Naive thymus-derived CD8-positive, alpha-beta T cell (primary cell): ENCODE measurements at regions not wholly inside any gene's neighbourhood (a gene's known extent, or its start where the extent isn't known, plus 50 kb on each side); places are given as distances from the start of the nearest gene placed in this dataset.

ENCODE experiments used
- ATAC-seq, 2 donors: fragments of 150-1000 bp; cut with Tn5 transposase in 1 of 2; sonication (Bioruptor Pico), chemical (Tn5 transposase) in 1 of 2; 1 replicate in 1 of 2; 2 replicates in 1 of 2; pipeline ENCODE4 v1.10.0; 2021; ENCODE audit warnings: mild to moderate bottlenecking in 2 of 2, moderate library complexity in 2 of 2
- POLR2A ChIA-PET: fragments of 350-600 bp; sonication (Branson Sonifier 250); formaldehyde crosslinking; loops from one replicate; lab custom pipeline; 2021; ENCODE audit warnings: antibody characterized with exemption; lab: Charles Lee
- DNase-seq, 10 donors: peaks; one replicate each; pipeline versions ENCODE4 v3.0.0 to v3.0.0-alpha.2; 2020 to 2022
- H3K27ac Mint-ChIP-seq, 10 donors: one replicate each; pipeline ENCODE4 v1.8.0; 2020 to 2022; ENCODE audit warnings: mild to moderate bottlenecking in 10 of 10, mixed read lengths in 10 of 10, moderate library complexity in 4 of 10, inconsistent platforms in 1 of 10
- H3K27me3 Mint-ChIP-seq, 5 donors: one replicate each; pipeline ENCODE4 v1.8.0; 2021 to 2022; ENCODE audit warnings: mixed read lengths in 5 of 5
- H3K36me3 Mint-ChIP-seq, 3 donors: one replicate each; pipeline ENCODE4 v1.8.0; 2020 to 2022; ENCODE audit warnings: mixed read lengths in 3 of 3, mild to moderate bottlenecking in 2 of 3, inconsistent platforms in 1 of 3
- H3K4me1 Mint-ChIP-seq, 4 donors: one replicate each; pipeline ENCODE4 v1.8.0; 2021 to 2022; ENCODE audit warnings: mixed read lengths in 4 of 4
- H3K4me3 Mint-ChIP-seq, 10 donors: one replicate each; pipeline ENCODE4 v1.8.0; 2020 to 2022; ENCODE audit warnings: mild to moderate bottlenecking in 10 of 10, mixed read lengths in 10 of 10, moderate library complexity in 6 of 10, inconsistent platforms in 1 of 10
- H3K9me3 Mint-ChIP-seq, 9 donors: one replicate each; pipeline ENCODE4 v1.8.0; 2020 to 2022; ENCODE audit warnings: mixed read lengths in 9 of 9, mild to moderate bottlenecking in 3 of 9, inconsistent platforms in 1 of 9, moderate library complexity in 1 of 9

DNA sequence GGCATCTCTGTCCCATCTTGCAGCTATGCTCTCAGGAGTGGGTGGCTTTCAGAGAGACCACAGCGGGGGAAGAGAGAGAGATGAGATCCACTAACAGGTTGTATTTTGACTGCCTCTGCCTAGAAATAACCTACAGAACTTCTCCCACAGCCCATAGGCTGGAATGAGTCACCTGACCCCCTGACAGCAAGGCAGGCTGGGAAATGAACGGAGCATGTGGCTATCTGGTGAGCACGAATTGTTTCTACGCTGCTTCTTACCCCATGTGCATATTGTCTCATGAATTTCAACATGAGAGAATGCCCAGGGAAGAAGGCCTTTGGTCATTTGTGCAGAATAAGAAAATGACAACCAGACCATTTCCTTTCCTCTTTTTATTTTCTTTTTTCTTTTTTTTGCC is 151.3 kb downstream of the SNX10 start:
- Mint-ChIP-seq H3K27me3 (peaks cover 0 to 7% (median 4%) of the 10 kb centered on the region in 5 donors), H3K27ac (no peak overlapping the region)
- ATAC-seq = no peak

DNA sequence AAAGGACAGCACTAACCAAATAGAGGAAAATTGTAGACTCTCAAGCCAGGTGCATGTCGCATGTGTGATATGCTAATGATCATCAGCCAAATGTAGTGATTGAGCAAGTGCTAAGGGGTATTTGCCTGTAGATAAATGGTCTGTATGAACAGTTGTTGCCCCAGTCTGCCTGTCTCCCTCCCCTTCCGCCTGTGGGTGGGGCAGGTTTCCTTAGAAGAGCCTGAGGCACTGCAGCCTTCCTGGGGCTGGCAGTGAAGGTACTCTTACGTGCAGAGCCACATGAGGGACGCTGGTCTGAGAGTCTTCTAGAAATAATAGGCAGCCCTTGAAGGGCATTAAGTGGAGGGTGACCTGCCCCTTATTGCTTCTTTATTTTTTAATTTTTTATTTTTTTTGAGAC is 152.1 kb downstream of the SNX10 start:
- ATAC-seq = no peak
- Mint-ChIP-seq H3K9me3 (no peaks in the 10 kb centered on the region), H3K4me3 (no peak overlapping the region), H3K4me1 (no peaks in the 10 kb centered on the region), H3K27ac (no peak overlapping the region), H3K36me3 (no peaks in the 10 kb centered on the region), H3K27me3 (peaks cover 7 to 11% (median 7%) of the 10 kb centered on the region in 5 donors)
- DNase-seq = no peak
- POLR2A ChIA-PET = no interaction called here

More for the DNA sequence above, 151.3 kb downstream of the SNX10 start:
- Mint-ChIP-seq H3K4me1 (no peaks in the 10 kb centered on the region), H3K4me3 (no peak overlapping the region), H3K9me3 (no peaks in the 10 kb centered on the region), H3K36me3 (no peaks in the 10 kb centered on the region)
- DNase-seq = no peak
- POLR2A ChIA-PET = no interaction called here

GRCh38 chr7:26444555-26444954 is 152.9 kb downstream of the SNX10 start:
- POLR2A ChIA-PET = no interaction called here

GRCh38 chr7:26447116-26447515 is 155.5 kb downstream of the SNX10 start:
- DNase-seq (no peak), ATAC-seq (no peak)
- POLR2A ChIA-PET = no interaction called here
- Mint-ChIP-seq H3K9me3 (no peaks in the 10 kb centered on the region), H3K4me1 (no peaks in the 10 kb centered on the region), H3K27ac (no peak overlapping the region), H3K36me3 (no peaks in the 10 kb centered on the region), H3K27me3 (peaks cover 8 to 11% (median 10%) of the 10 kb centered on the region in 5 donors), H3K4me3 (no peak overlapping the region)

More at GRCh38 chr7:26444555-26444954, 152.9 kb downstream of the SNX10 start:
- H3K9me3 Mint-ChIP-seq = no peaks in the 10 kb centered on the region
- ATAC-seq (no peak), DNase-seq (no peak)
- no peak overlapping the region for H3K4me3 Mint-ChIP-seq
- no peaks in the 10 kb centered on the region for H3K36me3 Mint-ChIP-seq
- peaks cover 7 to 11% (median 9%) of the 10 kb centered on the region in 5 donors for H3K27me3 Mint-ChIP-seq
- no peaks in the 10 kb centered on the region for H3K4me1 Mint-ChIP-seq
- peak overlapping the region in 1 of 10 donors; percentile 43 for H3K27ac Mint-ChIP-seq

GRCh38 chr7:26449175-26450165 is 157.8 kb downstream of the SNX10 start:
- POLR2A ChIA-PET = no interaction called here
- no peak for ATAC-seq

DNA sequence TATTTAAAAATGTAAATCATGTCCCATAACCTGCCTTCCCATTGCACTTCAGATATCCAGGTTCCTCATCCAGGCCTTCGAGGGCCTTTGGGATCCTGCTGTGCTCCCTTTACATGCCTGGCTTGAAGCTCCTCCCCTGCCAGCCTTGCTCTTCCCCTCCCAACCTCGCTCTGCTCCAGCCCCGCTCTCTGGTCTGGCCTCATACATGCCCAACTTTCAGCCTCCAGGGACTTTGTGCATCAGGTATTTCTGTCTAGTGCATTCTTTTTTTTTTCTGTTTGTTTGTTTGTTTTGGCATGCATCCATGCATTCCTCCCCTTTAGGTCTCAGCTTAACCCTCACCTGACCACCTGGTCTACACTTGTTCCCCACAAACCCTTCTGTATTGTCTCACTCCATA is 160.3 kb downstream of the SNX10 start:
- ATAC-seq = no peak

More at GRCh38 chr7:26449175-26450165, 157.8 kb downstream of the SNX10 start:
- H3K9me3 Mint-ChIP-seq = no peaks in the 10 kb centered on the region
- no peaks in the 10 kb centered on the region for H3K36me3 Mint-ChIP-seq
- H3K27ac Mint-ChIP-seq = peak overlapping the region in 1 of 10 donors; percentile 35
- H3K4me1 Mint-ChIP-seq = no peaks in the 10 kb centered on the region
- peaks cover 8 to 11% (median 10%) of the 10 kb centered on the region in 5 donors for H3K27me3 Mint-ChIP-seq
- no peak overlapping the region for H3K4me3 Mint-ChIP-seq
- DNase-seq = no peak

GRCh38 chr7:26454180-26454579 is 162.5 kb downstream of the SNX10 start:
- H3K36me3 Mint-ChIP-seq = no peaks in the 10 kb centered on the region
- ATAC-seq = no peak

More for the DNA sequence above, 160.3 kb downstream of the SNX10 start:
- no peaks in the 10 kb centered on the region for H3K9me3 Mint-ChIP-seq
- peaks cover 3 to 10% (median 8%) of the 10 kb centered on the region in 5 donors for H3K27me3 Mint-ChIP-seq
- DNase-seq = no peak
- no peak overlapping the region for H3K4me3 Mint-ChIP-seq
- POLR2A ChIA-PET = no interaction called here
- H3K36me3 Mint-ChIP-seq = no peaks in the 10 kb centered on the region
- H3K27ac Mint-ChIP-seq = peak overlapping the region in 1 of 10 donors; percentile 58
- no peaks in the 10 kb centered on the region for H3K4me1 Mint-ChIP-seq

DNA sequence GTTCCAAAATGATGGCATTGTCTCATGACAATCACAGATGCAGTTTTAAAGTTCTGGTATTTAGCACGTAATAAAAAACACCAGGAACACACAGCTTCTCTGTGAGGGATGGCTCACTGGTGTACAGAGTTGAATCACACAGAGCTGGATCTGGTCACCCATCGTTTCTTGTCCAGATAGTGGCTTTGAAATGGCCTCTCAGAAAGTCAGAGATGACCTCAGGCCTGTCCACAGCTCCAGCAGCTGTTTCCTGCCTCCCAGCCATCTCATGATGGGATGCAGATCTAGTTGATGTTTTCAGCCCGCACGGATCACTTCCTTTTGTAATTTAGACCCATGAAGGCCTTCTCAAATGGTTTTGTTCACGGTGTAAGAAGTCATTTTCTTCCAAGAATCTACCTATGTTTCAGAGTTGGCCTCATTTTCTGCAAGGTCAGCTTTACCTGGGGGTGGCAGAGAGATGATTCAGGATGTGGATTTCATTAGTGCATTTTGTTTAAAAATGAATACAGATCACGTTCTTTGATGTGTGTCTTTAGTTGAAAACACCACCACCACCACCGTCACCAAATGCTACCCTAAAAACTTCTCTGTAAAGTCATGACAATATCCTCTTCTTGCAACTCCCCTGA is 166.2 kb downstream of the SNX10 start:
- no peaks in the 10 kb centered on the region for H3K4me1 Mint-ChIP-seq
- H3K9me3 Mint-ChIP-seq = no peaks in the 10 kb centered on the region
- POLR2A ChIA-PET = no interaction called here
- ATAC-seq (no peak), DNase-seq (no peak)
- peaks cover 0 to 10% (median 3%) of the 10 kb centered on the region in 5 donors for H3K27me3 Mint-ChIP-seq
- H3K27ac Mint-ChIP-seq = no peak overlapping the region
- H3K4me3 Mint-ChIP-seq = no peak overlapping the region
- no peaks in the 10 kb centered on the region for H3K36me3 Mint-ChIP-seq

More at GRCh38 chr7:26454180-26454579, 162.5 kb downstream of the SNX10 start:
- Mint-ChIP-seq H3K4me3 (no peak overlapping the region), H3K9me3 (no peaks in the 10 kb centered on the region), H3K27ac (no peak overlapping the region), H3K4me1 (no peaks in the 10 kb centered on the region), H3K27me3 (peaks cover 0 to 7% (median 4%) of the 10 kb centered on the region in 5 donors)
- POLR2A ChIA-PET = no interaction called here
- no peak for DNase-seq

DNA sequence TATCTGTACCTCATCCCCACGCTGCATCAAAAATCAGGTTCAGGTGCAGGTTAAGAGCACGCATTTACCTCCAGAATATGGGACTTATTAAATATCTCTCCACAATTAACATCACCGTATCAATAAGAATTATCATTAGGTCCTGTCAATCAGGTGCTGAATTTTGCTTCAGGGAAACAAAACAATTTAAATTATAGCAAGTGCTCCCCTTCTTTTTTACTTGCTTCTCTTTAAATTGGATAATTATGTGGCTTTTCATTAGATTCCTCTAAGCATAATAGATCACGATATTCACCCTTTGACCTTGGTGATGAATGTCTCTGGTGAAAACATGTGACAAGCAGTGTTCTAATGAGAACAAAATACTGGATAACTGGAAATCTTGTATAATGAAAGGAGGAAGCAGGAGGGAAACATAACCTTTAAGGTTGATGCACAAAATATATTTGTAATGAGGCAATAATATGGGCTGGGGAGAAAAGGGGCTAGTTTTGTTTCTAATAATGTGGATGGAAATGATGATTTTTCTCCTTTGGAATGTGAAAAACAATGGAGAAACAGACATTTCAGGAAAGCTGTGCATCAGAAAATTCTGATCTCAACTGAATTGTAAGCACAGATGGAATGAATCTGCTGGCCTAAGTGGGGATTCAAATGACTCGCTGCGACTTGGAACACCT is 166.9 kb downstream of the SNX10 start:
- POLR2A ChIA-PET = no interaction called here
- Mint-ChIP-seq H3K27me3 (peaks cover 0 to 10% (median 3%) of the 10 kb centered on the region in 5 donors), H3K4me1 (no peaks in the 10 kb centered on the region), H3K36me3 (no peaks in the 10 kb centered on the region), H3K9me3 (no peaks in the 10 kb centered on the region), H3K27ac (no peak overlapping the region), H3K4me3 (no peak overlapping the region)
- DNase-seq (no peak), ATAC-seq (no peak)

DNA sequence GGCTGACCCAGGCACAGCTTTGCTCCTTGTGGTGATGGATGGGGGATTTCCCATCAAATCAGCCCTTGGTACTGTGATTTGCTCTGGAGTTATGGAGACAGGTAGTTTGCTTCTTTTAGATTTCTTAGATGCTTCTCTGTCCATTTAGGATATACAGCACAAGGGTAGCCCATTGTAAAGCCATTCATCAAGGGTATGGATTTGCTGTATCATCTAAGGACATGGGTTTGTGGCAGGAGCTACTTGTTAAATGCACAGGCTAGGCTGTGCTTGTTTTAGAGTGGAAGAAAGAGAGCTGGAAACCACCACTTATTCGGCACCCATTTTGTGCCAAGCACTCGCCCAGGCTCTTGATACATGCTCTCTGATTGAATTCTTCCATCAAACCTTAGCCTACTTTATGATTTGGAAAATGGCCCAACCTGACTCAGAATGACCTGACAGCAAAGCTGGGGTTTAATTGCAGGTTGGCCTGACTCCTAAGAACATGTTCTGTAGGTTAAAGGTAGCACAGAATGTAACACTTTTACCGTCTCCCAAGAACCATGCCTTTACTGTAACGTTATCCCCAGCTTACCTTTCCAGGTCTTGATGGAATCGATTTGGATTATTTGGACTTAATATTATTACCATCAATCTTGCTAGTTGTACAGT is 168.0 kb downstream of the SNX10 start:
- POLR2A ChIA-PET = no interaction called here
- Mint-ChIP-seq H3K4me3 (no peak overlapping the region), H3K36me3 (no peaks in the 10 kb centered on the region), H3K27me3 (peaks cover 2 to 10% (median 3%) of the 10 kb centered on the region in 5 donors), H3K9me3 (no peaks in the 10 kb centered on the region), H3K27ac (no peak overlapping the region), H3K4me1 (no peaks in the 10 kb centered on the region)
- ATAC-seq (no peak), DNase-seq (no peak)

GRCh38 chr7:26460351-26461085 is 168.9 kb downstream of the SNX10 start:
- Mint-ChIP-seq H3K4me1 (no peaks in the 10 kb centered on the region), H3K4me3 (no peak overlapping the region), H3K9me3 (no peaks in the 10 kb centered on the region), H3K36me3 (no peaks in the 10 kb centered on the region), H3K27me3 (peaks cover 2 to 10% (median 3%) of the 10 kb centered on the region in 5 donors), H3K27ac (no peak overlapping the region)
- ATAC-seq (no peak), DNase-seq (no peak)
- POLR2A ChIA-PET = no interaction called here

DNA sequence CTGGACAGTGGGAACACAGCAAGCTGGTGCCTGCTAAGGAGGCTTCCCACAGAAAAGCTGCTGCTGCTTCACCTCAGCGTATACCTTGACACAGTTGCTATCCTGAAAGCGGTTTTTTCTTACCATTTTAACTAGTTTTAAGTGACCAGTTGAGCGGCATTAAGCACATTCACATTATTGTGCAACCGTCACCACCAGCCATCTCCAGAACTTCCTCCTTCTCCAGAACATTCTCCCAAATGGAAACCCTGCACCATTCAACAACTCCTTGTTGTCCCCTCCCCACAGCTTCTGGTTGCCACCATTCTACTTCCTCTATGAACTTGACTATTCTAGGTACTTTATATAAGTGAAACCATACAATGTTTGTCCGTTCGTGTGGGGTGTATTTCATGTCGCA is 169.9 kb downstream of the SNX10 start:
- no peak overlapping the region for H3K4me3 Mint-ChIP-seq
- H3K27ac Mint-ChIP-seq = no peak overlapping the region
- ATAC-seq (no peak), DNase-seq (no peak)
- POLR2A ChIA-PET = no interaction called here
- peaks cover 2 to 10% (median 3%) of the 10 kb centered on the region in 5 donors for H3K27me3 Mint-ChIP-seq
- H3K36me3 Mint-ChIP-seq = no peaks in the 10 kb centered on the region
- no peaks in the 10 kb centered on the region for H3K9me3 Mint-ChIP-seq
- no peaks in the 10 kb centered on the region for H3K4me1 Mint-ChIP-seq
